NCI-H2107 (cell line): ENCODE measurements at regions not wholly inside any gene's neighbourhood (a gene's known extent, or its start where the extent isn't known, plus 50 kb on each side); places are given as distances from the start of the nearest gene placed in this dataset.
"Not testable (repeated sequence)": the region's sequence is repeated elsewhere in the genome, so short reads cannot be mapped to it uniquely, and the experiment has no call there.

Experiments
- DNase-seq: peaks from one replicate; lab custom pipeline; 2025; lab: John Stamatoyannopoulos, UW

GRCh38 chr15:69675731-69676130 lies 223.1 kb downstream of the RPLP1 start:
- no peak for DNase-seq

- DNase-seq, result no peak
Measured at GRCh38 chr15:69677403-69677802, 224.8 kb downstream of the RPLP1 start.

GRCh38 chr15:69679623-69680228 lies 227.1 kb downstream of the RPLP1 start:
- DNase-seq, result no peak

DNA sequence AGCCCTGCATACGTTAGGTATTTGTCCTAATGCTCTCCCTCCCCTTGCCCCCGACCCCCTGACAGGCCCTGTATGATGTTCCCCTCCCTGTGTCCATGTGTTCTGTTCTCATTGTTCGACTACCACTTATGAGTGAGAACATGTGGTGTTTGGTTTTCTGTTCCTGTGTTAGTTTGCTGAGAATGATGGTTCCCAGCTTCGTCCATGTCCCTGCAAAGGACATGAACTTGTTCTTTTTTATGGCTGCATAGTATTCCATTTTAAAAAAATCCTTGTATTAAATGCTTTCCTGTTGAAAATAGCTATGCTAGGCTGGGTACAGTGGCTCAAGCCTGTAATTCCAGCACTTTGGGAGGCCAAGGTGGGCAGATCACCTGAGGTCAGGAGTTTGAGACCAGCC lies 232.2 kb downstream of the RPLP1 start:
- DNase-seq, result not testable (repeated sequence)

DNA sequence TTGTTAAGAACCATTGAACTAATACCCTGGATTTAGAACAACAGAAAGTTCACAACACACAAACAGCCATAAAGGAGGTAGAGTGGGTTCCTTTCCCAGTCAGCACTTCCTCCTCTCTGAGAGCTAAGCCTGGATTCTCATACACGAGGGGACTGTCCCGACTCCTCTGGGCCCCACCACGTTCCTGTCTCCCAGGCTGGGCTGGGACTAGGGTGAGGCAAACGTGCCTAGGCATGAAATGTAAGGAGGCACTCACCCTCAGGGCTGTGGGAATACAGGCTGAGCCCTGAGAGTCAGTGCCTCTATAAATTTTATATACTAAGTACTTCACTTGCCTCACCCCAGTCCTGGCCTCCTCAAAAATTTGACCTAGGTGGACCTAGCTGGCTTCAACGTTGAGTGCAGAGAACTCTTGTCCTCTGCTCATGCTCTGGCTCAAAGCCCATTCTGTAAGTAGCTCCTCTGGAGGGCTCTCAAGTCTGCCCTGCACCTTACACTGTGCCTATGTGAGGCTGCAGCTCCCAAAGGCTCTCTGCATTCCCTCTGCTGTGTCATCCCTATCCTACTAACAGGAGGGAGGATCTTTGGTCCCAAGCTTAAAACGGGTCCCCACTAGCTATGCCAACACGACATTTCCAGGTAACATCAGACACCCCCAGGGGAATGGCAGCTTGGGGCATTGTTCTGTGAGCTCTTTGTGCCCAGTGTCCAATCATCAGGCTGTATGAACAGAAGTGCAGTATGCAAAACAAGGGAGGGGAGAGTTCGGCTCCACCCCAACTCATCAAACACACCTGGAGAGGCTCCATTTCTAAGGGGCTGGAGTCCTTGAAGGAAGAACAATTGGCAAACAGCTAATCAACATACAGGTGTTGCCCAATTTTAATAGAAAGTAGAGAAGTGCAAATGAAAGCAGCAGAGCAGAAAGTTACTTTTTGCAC lies 233.2 kb downstream of the RPLP1 start:
- DNase-seq, result peak; percentile 68

DNA sequence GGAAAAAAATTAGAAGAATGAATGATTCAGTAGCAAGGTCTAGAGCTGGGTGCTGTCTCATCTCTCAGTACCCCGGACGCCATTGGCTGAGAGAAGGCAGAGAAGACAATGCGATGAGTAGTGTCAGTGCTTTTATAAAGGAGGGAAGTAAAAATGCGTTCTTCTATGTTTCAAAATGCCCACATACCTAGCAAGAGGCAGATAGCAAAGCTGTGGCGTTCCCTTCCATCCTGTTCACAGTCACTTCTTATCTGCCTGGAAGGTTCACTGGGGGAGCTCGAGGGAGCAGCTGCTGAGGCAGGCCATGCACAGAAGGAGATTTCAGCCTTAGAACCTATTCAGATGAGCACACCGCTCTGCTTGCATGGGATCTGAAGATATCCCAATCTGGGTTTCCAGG lies 234.0 kb downstream of the RPLP1 start:
- no peak for DNase-seq

GRCh38 chr15:69689133-69689532 lies 236.5 kb downstream of the RPLP1 start:
- no peak for DNase-seq

DNA sequence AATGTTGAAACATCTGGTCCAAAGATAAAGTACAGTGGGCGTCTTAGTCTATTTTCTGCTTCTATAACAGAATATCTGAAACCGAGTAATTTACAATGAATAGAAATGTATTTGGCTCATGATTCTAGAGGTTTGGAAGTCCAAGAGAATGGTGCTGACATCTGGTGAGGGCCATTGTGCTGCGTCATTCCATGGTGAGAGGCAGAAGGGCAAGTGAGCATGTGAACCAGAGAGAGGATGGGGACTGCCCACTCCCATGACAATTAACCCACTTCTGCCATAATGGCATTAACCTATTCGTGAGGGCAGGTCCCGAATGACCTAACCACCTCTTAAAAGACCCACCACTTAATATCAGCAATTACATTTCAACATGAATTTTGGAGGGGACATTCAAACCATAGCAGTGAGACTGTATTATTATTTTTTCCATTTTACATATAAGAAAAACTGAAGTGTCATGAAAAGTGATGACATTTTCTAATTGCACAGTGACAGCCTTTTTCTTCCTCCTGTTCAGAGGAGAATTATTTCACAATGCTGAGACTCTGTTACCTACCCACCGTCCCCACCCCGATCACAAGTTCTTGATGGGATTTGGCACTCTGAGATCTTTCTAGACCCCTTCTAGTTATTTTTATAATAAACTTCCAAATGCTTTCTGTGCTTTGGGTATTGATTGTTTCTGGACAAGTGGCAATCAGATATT lies 238.8 kb downstream of the RPLP1 start:
- no peak for DNase-seq

GRCh38 chr15:69692342-69692741 lies 239.7 kb downstream of the RPLP1 start:
- DNase-seq, result no peak

DNA sequence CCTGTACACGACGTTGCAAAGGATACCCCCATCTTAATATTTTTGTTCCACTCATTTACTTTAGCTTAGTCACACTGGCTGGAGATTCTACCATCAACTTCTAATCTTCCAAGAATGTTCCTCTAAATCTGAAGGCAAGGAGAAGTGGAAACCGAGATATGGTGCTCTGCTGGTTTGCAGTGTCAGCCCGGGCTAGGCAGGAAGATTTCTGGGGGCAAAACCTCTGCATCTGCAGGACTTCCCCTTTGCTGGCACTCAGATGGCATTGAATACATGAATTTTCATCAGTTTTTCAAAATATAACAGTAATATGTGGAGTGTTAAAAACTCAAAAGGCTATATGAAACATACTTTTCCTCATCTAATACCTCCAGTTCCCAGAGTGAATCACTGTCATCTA lies 240.4 kb downstream of the RPLP1 start:
- DNase-seq, result no peak

DNA sequence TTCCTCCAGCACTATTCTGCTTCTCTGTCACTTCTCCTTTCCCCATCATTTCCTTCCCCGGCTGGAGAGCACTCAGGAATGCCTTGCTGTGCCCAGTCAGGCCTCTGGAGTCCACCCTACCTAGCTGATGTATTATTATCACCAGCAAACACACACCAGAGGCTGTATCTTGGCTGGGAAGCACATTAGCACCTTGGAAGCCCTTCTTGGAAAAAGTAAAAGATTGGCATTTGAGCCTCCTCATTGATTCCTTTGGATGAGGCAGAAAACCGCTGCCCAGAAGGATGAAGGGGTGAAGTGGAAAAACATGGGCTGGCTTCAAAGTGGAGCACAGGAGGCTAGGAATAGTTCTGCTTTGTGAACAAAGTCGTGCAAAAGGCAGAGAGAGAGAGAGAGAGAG lies 244.3 kb downstream of the RPLP1 start:
- DNase-seq, result no peak

DNA sequence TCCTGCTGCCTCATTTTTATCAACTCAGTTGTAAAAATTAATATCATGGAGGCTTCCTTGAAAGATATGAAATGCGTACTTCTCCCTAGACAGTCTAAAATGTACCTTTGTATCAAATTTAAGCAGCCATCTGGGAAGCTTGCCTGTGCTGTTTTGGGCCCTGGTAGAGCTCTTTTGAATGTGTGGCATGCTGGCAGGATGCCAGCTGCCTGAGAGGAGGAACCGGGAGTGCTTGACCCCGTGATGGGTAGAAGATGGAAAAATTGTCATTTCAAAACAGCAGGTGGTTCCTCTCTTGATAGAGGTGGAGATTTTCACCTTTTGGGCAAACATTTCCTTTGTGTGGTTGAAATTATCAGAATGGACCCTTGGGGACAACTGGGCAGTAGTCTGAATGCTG lies 245.3 kb downstream of the RPLP1 start:
- DNase-seq, result no peak

GRCh38 chr15:69699096-69699495 lies 246.5 kb downstream of the RPLP1 start:
- DNase-seq, result no peak

GRCh38 chr15:69700380-69700779 lies 247.8 kb downstream of the RPLP1 start:
- DNase-seq, result no peak

DNA sequence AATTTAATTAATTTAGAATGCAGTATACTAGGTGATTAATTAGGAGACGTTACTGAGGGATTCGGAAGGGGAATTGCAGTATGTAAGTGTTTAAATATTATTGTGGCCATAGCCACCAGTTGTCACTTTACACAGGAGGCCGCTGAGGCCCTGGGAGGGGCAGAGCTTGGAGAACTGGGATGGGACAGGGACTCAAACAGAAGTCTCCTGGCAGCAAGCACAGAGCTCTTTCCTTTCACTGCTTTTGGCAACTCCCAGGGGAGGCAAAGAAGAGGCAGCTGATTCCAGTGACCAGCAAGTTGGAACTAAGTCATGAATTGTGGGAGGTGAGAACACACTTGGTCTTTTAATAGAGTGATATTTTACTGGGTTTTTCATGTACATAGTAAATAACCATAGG lies 248.6 kb downstream of the RPLP1 start:
- DNase-seq, result no peak

- DNase-seq, result no peak
Measured at GRCh38 chr15:69703532-69704187, 251.0 kb downstream of the RPLP1 start.

GRCh38 chr15:69704229-69704628 lies 251.6 kb downstream of the RPLP1 start:
- DNase-seq, result no peak

DNA sequence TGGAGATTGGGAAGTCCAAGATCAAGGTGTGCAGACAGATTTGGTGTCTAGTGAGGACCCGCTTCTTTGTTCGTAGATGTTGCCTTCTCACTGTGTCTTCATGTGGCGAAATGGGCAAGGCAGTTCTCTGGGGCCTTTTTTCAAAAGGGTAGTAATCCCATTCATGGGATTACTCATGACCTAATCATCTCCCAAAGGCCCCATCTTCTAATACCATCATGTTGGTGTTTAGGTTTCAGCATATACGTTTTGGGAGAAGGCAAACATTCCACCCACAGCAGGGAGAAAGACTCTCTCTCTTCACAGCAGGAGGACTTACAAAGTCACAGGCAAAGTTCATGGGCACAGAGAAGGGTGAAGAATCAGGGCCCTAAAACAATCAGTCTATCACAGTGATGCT lies 252.1 kb downstream of the RPLP1 start:
- no peak for DNase-seq

DNA sequence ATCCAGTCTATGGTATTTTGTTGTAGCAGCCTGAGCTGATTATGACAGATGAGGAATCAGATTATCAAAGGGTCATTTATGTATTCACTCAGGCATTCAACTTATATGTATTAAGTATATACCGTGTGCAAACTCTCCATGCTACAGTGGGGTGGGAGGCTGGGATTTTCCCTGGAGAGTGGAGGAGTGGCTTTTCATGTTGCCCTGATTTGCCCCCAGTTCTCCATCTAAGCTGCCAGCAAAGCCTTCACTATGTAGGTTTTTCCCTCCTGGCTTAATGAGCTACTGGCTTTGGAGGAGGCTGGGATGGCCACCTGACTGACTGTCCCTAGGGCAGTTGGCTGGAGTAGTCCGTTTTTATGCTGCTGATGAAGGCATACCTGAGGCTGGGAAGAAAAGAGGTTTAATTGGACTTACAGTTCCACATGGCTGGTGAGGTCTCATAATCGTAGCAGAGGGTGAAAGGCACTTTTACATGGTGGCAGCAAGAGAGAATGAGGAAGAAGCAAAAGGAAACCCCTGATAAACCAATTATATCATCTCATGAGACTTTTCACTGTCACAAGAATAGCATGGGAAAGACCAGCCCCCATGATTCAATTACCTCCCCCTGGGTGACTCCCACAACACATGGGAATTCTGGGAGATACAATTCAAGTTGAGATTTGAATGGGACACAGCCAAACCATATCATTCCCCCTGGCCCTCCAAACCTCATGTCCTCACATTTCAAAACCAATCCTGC lies 253.9 kb downstream of the RPLP1 start:
- no peak for DNase-seq

- not testable (repeated sequence) for DNase-seq
Measured at GRCh38 chr15:69707241-69707640, 254.6 kb downstream of the RPLP1 start.

GRCh38 chr15:69708436-69709122 lies 256.0 kb downstream of the RPLP1 start:
- DNase-seq, result not testable (repeated sequence)
